ENCODE measurements at regions not wholly inside any gene's neighbourhood (a gene's known extent, or its start where the extent isn't known, plus 50 kb on each side); places are given as distances from the start of the nearest gene placed in this dataset.
"Not testable (repeated sequence)": the region's sequence is repeated elsewhere in the genome, so short reads cannot be mapped to it uniquely, and the experiment has no call there.

DNA sequence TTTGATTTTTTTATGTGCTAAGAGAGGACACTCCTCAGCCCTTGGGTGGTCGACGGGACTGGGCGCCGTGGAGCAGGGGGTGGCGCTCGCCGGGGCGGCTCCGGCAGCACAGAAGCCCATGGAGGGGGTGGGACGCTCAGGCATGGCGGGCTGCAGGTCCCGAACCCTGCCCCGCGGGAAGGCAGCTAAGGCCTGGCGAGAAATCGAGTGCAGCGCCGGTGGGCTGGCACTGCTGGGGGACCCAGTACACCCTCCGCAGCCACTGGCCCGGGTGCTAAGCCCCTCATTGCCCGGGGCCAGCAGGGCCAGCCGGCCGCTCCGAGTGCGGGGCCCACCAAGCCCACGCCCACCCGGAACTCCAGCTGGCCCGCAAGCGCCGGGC is 669.7 kb upstream of the CTNND2 start:
- not testable (repeated sequence) for TF ChIP-seq CTCF (IDR thresholded peaks at IDR 0.05; ENCODE audit: low read depth, low read length); POLR2A (IDR thresholded peaks at IDR 0.05; ENCODE audit: extremely low read depth, insufficient read length); MAX (IDR thresholded peaks at IDR 0.05; ENCODE audit: low read depth, low read length)
